BJ (cell line): ENCODE measurements at regions not wholly inside any gene's neighbourhood (a gene's known extent, or its start where the extent isn't known, plus 50 kb on each side); places are given as distances from the start of the nearest gene placed in this dataset.

Experiments
- CTCF ChIA-PET: fragments of 350-600 bp; formaldehyde crosslinking; extraction: SDS; loops from one replicate; lab custom pipeline; 2021; ENCODE audit warnings: antibody characterized with exemption, inconsistent platforms; lab: Yijun Ruan, JAX
- POLR2A ChIA-PET: fragments of 300-600 bp; sonication (Branson Sonifier 250); formaldehyde crosslinking; extraction: SDS; loops from one replicate; lab custom pipeline; 2021; ENCODE audit warnings: antibody characterized with exemption; lab: Charles Lee
- DNase-seq: peaks from one replicate; pipeline ENCODE4 v3.0.0-alpha.2; 2011; ENCODE audit warnings: low read depth
- H3K27me3 ChIP-seq: 2 replicates; pipeline ENCODE4 v1.6.0; 2011; ENCODE audit warnings: low read length; ENCODE audit not compliant: control insufficient read depth, insufficient read depth
- H3K36me3 ChIP-seq: 2 replicates; pipeline ENCODE4 v1.5.1; 2011; ENCODE audit warnings: low read length; ENCODE audit not compliant: control insufficient read depth, insufficient read depth
- H3K4me3 ChIP-seq: 2 replicates; pipeline ENCODE4 v1.5.1; 2011; ENCODE audit warnings: low read depth, mild to moderate bottlenecking, control low read depth, low read length
- CTCF ChIP-seq: IDR thresholded peaks from 2 replicates; pipeline ENCODE4 v1.5.1; 2011; ENCODE audit warnings: low read depth, mild to moderate bottlenecking, control low read depth, inconsistent platforms, low read length, moderate library complexity; ENCODE audit not compliant: insufficient read depth

DNA sequence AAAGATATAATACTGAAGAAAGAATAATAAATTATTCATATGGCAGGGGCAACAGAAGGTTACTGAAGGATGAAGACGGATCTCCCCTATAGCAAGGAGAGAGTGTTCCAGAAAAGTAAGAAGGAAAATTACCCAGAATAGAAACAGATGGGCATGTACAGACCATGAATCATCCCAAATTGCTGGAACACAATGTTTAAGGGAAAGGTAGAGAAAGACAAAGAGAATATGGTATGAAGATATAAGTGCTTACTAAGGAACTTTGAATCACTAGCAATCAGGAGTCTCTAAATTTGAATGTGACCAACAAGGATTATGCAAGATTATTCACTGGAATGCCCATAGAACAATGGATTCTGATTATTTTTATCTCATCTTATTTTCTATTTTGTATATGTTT lies 375.4 kb downstream of the COL11A1 start:
- Histone ChIP-seq H3K36me3 (no peaks in the 10 kb centered on the region), H3K27me3 (no peaks in the 10 kb centered on the region), H3K4me3 (no peak overlapping the region)
- DNase-seq = no peak
- ChIA-PET CTCF (no interaction called here), POLR2A (no interaction called here)
- no peak for TF ChIP-seq CTCF

DNA sequence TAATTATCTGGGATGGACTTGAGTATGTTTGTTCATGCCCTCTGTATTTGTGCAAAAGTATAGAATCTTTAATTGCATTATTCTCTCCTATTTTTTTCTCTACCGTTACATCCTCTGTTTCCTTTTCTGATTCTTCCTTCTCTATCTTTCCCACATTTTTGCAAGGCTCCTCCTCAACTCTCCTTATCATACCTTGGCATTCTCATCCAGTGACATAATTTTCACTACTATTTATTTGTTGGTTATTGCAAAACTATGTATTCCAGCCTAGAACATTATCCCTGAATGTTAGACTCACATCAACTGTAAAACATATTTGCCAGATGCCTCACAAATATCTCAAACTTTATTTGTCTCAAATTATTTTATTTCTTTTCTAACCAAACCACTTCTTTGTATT lies 381.9 kb downstream of the COL11A1 start:
- POLR2A ChIA-PET = no interaction called here
- DNase-seq = no peak
- no peaks in the 10 kb centered on the region for H3K36me3 ChIP-seq
- TF ChIP-seq CTCF = no peak
- H3K27me3 ChIP-seq = no peaks in the 10 kb centered on the region
- CTCF ChIA-PET = no interaction called here
- H3K4me3 ChIP-seq = no peak overlapping the region

DNA sequence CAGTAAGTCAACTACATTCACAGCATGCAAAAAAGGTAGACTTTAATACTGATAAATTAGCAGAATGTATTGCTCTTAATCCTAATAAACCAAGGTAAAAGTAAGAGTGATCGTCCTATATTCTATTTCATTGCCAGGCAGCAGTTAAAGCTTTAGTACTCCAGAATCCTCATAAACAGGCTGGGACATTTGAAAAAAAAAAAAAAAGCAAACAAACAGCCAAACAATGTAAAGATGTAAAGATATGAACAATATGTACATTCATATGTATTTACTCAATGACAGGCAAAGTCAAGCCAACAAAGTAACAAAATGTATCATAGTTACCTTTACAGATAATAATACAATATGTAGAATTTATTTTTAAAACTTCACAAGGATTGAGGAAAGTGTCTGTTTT lies 383.6 kb downstream of the COL11A1 start:
- Histone ChIP-seq H3K27me3 (no peaks in the 10 kb centered on the region), H3K36me3 (no peaks in the 10 kb centered on the region), H3K4me3 (no peak overlapping the region)
- ChIA-PET CTCF (no interaction called here), POLR2A (no interaction called here)
- DNase-seq = no peak
- no peak for TF ChIP-seq CTCF

DNA sequence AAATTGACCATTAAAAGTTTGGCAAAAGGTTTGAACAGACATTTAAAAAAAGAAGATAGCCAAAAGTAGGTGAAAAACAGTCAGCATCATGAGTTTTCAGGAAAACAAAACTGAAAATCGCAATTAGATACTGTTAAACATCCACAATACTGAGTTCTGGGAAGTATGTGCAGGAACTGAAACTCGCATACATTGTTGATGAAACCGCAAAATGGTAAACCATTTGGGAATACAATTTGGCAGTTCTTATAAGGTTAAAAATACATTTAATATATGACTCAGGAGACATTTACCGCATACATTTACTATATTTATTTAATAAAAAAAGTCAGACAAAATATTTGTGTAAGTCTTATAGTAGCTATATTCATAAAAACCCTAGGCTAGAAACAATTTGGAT lies 393.2 kb downstream of the COL11A1 start:
- CTCF ChIA-PET = no interaction called here
- no peak for DNase-seq
- POLR2A ChIA-PET = no interaction called here
- no peak for TF ChIP-seq CTCF
- no peaks in the 10 kb centered on the region for H3K27me3 ChIP-seq
- no peaks in the 10 kb centered on the region for H3K36me3 ChIP-seq
- H3K4me3 ChIP-seq = no peak overlapping the region

GRCh38 chr1:102699524-102699923 lies 408.8 kb downstream of the COL11A1 start:
- Histone ChIP-seq H3K36me3 (no peaks in the 10 kb centered on the region), H3K27me3 (no peaks in the 10 kb centered on the region), H3K4me3 (no peak overlapping the region)
- no peak for DNase-seq
- CTCF ChIA-PET = no interaction called here
- no peak for TF ChIP-seq CTCF
- POLR2A ChIA-PET = no interaction called here

DNA sequence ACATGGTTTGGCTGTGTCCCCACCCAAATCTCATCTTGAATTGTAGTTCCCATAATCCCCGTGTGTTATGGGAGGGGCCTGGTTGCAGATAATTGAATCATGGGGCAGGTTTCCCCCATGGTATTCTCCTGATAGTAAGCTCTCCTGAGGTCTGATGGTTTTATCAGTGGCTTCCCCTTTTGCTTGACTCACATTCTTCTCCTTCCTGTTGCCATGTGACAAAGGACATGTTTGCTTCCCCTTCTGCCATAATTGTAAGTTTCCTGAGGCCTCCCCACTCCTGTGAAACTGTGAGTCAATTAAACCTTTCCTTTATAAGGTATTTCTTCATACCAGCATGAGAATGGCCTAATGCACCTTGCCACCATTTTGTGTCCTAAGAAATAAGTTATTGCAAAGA lies 415.0 kb downstream of the COL11A1 start:
- H3K27me3 ChIP-seq = no peaks in the 10 kb centered on the region
- CTCF ChIA-PET = no interaction called here
- POLR2A ChIA-PET = no interaction called here
- H3K36me3 ChIP-seq = no peaks in the 10 kb centered on the region
- no peak overlapping the region for H3K4me3 ChIP-seq
- TF ChIP-seq CTCF = no peak
- DNase-seq = no peak
